ENCODE measurements at regions not wholly inside any gene's neighbourhood (a gene's known extent, or its start where the extent isn't known, plus 50 kb on each side); places are given as distances from the start of the nearest gene placed in this dataset.

GRCh38 chr13:85436029-85436428, 363.2 kb downstream of the SLITRK6 start:
- TF ChIP-seq, protein P1, sequence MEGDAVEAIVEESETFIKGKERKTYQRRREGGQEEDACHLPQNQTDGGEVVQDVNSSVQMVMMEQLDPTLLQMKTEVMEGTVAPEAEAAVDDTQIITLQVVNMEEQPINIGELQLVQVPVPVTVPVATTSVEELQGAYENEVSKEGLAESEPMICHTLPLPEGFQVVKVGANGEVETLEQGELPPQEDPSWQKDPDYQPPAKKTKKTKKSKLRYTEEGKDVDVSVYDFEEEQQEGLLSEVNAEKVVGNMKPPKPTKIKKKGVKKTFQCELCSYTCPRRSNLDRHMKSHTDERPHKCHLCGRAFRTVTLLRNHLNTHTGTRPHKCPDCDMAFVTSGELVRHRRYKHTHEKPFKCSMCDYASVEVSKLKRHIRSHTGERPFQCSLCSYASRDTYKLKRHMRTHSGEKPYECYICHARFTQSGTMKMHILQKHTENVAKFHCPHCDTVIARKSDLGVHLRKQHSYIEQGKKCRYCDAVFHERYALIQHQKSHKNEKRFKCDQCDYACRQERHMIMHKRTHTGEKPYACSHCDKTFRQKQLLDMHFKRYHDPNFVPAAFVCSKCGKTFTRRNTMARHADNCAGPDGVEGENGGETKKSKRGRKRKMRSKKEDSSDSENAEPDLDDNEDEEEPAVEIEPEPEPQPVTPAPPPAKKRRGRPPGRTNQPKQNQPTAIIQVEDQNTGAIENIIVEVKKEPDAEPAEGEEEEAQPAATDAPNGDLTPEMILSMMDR (conservative IDR thresholded peaks at IDR 0.05), result no peak
- TF ChIP-seq ZFX (IDR thresholded peaks at IDR 0.05), result no peak
